H9 (cell line): ENCODE measurements at regions not wholly inside any gene's neighbourhood (a gene's known extent, or its start where the extent isn't known, plus 50 kb on each side); places are given as distances from the start of the nearest gene placed in this dataset.

Experiments
- DNase-seq: peaks from one replicate; pipeline ENCODE4 v3.0.0-alpha.2; 2017
- H2AFZ ChIP-seq: one replicate; pipeline ENCODE4 v1.6.1; 2013; ENCODE audit warnings: mild to moderate bottlenecking, low read length, control low read depth, moderate library complexity
- H2AK5ac ChIP-seq: 2 replicates; pipeline ENCODE4 v1.6.1; 2013; ENCODE audit warnings: low read length, control low read depth, mixed read lengths; ENCODE audit not compliant: insufficient read length
- H2BK120ac ChIP-seq: one replicate; pipeline ENCODE4 v1.6.1; 2013; ENCODE audit warnings: low read depth, mild to moderate bottlenecking, low read length, control low read depth, inconsistent platforms; ENCODE audit not compliant: poor library complexity, severe bottlenecking
- H2BK12ac ChIP-seq: 2 replicates; pipeline ENCODE4 v1.6.1; 2013; ENCODE audit warnings: low read length, control low read depth, mixed read lengths, low read depth; ENCODE audit not compliant: insufficient read length
- H2BK15ac ChIP-seq: 2 replicates; pipeline ENCODE4 v1.6.1; 2013; ENCODE audit warnings: low read depth, low read length, control low read depth
- H2BK20ac ChIP-seq: one replicate; pipeline ENCODE4 v1.6.1; 2013; ENCODE audit warnings: low read depth, mild to moderate bottlenecking, low read length, control low read depth, inconsistent platforms; ENCODE audit not compliant: poor library complexity, severe bottlenecking
- H2BK5ac ChIP-seq: 2 replicates; pipeline ENCODE4 v1.6.1; 2013; ENCODE audit warnings: low read length, control low read depth, mixed read lengths; ENCODE audit not compliant: insufficient read length
- H3K14ac ChIP-seq: 2 replicates; pipeline ENCODE4 v1.6.1; 2013; ENCODE audit warnings: low read length, control low read depth; ENCODE audit not compliant: insufficient read depth
- H3K18ac ChIP-seq: 2 replicates; pipeline ENCODE4 v1.6.1; 2013; ENCODE audit warnings: low read depth, mild to moderate bottlenecking, mixed read lengths, low read length, control low read depth; ENCODE audit not compliant: insufficient read length
- H3K23ac ChIP-seq: 2 replicates; pipeline ENCODE4 v1.6.1; 2013; ENCODE audit warnings: low read length, control low read depth, mixed read lengths, low read depth; ENCODE audit not compliant: insufficient read length
- H3K23me2 ChIP-seq: 2 replicates; pipeline ENCODE4 v1.6.1; 2013; ENCODE audit warnings: low read depth, mild to moderate bottlenecking, mixed read lengths, low read length, control low read depth; ENCODE audit not compliant: insufficient read length, poor library complexity, severe bottlenecking
- H3K27ac ChIP-seq: 2 replicates; pipeline ENCODE4 v1.5.1; 2013; ENCODE audit warnings: low read length, control low read depth, mixed read lengths, low read depth; ENCODE audit not compliant: insufficient read length
- H3K27me3 ChIP-seq: 2 replicates; pipeline ENCODE4 v1.6.1; 2013; ENCODE audit warnings: low read length, control low read depth, inconsistent platforms; ENCODE audit not compliant: insufficient read depth
- H3K4ac ChIP-seq: 2 replicates; pipeline ENCODE4 v1.6.1; 2013; ENCODE audit warnings: low read depth, mild to moderate bottlenecking, control low read depth, inconsistent platforms, low read length, moderate library complexity
- H3K4me1 ChIP-seq: 2 replicates; pipeline ENCODE4 v1.6.1; 2013; ENCODE audit warnings: low read length, control low read depth, inconsistent platforms; ENCODE audit not compliant: insufficient read depth
- H3K4me2 ChIP-seq: 2 replicates; pipeline ENCODE4 v1.6.1; 2013; ENCODE audit warnings: low read length, control low read depth, mixed read lengths; ENCODE audit not compliant: insufficient read length, insufficient read depth
- H3K56ac ChIP-seq: 2 replicates; pipeline ENCODE4 v1.6.1; 2013; ENCODE audit warnings: low read depth, mild to moderate bottlenecking, mixed read lengths, low read length, control low read depth; ENCODE audit not compliant: insufficient read length
- H3K79me1 ChIP-seq: 2 replicates; pipeline ENCODE4 v1.6.1; 2013; ENCODE audit warnings: low read depth, mild to moderate bottlenecking, moderate library complexity, low read length, control low read depth, inconsistent platforms; ENCODE audit not compliant: insufficient read depth, poor library complexity, severe bottlenecking
- H3K79me2 ChIP-seq: 2 replicates; pipeline ENCODE4 v1.6.1; 2013; ENCODE audit warnings: low read length, control low read depth, inconsistent platforms; ENCODE audit not compliant: insufficient read depth
- H3K9ac ChIP-seq: 2 replicates; pipeline ENCODE4 v1.6.1; 2013; ENCODE audit warnings: low read length, control low read depth, mixed read lengths; ENCODE audit not compliant: insufficient read length; ENCODE audit errors: extremely low read depth
- H3K9me3 ChIP-seq: one replicate; pipeline ENCODE4 v1.6.1; 2013; ENCODE audit warnings: low read depth, low read length, inconsistent platforms; ENCODE audit not compliant: control insufficient read depth
- H3T11ph ChIP-seq: one replicate; pipeline ENCODE4 v1.6.1; 2013; ENCODE audit warnings: mild to moderate bottlenecking, low read length, control low read depth, inconsistent platforms
- H4K20me1 ChIP-seq: one replicate; pipeline ENCODE4 v1.6.1; 2013; ENCODE audit not compliant: control insufficient read depth, insufficient read length, insufficient read depth
- H4K5ac ChIP-seq: 2 replicates; pipeline ENCODE4 v1.6.1; 2013; ENCODE audit warnings: low read depth, mild to moderate bottlenecking, mixed read lengths, low read length, control low read depth; ENCODE audit not compliant: insufficient read length
- H4K8ac ChIP-seq: replicated peaks from 2 replicates; pipeline ENCODE4 v1.6.1; 2013; ENCODE audit warnings: low read length, control low read depth, mixed read lengths, low read depth; ENCODE audit not compliant: insufficient read length
- H4K91ac ChIP-seq: 2 replicates; pipeline ENCODE4 v1.6.1; 2013; ENCODE audit warnings: low read depth, mild to moderate bottlenecking, moderate library complexity, mixed read lengths, low read length, control low read depth; ENCODE audit not compliant: insufficient read length
- H3K27ac Mint-ChIP-seq, 3 experiments: 2 replicates in 2 of 3; 3 replicates in 1 of 3; pipeline ENCODE4 v1.8.0; 2020 to 2021; ENCODE audit warnings: mixed read lengths in 3 of 3, mild to moderate bottlenecking in 1 of 3, moderate library complexity in 1 of 3
- H3K27me3 Mint-ChIP-seq: 2 replicates; pipeline ENCODE4 v1.8.0; 2021; ENCODE audit warnings: low read depth, mild to moderate bottlenecking, moderate library complexity, mixed read lengths
- H3K36me3 Mint-ChIP-seq, 3 experiments: 2 replicates in 2 of 3; 3 replicates in 1 of 3; pipeline ENCODE4 v1.8.0; 2020 to 2021; ENCODE audit warnings: low read depth in 3 of 3, mixed read lengths in 3 of 3; ENCODE audit not compliant: insufficient read depth in 1 of 3
- H3K4me1 Mint-ChIP-seq, 2 experiments: 2 replicates each; pipeline ENCODE4 v1.8.0; 2020; ENCODE audit warnings: mixed read lengths in 2 of 2
- H3K4me3 Mint-ChIP-seq, 2 experiments: 2 replicates in 1 of 2; 3 replicates in 1 of 2; pipeline ENCODE4 v1.8.0; 2020 to 2021; ENCODE audit warnings: mild to moderate bottlenecking in 2 of 2, mixed read lengths in 2 of 2, moderate library complexity in 1 of 2
- H3K9me3 Mint-ChIP-seq, 2 experiments: 2 replicates in 1 of 2; 3 replicates in 1 of 2; pipeline ENCODE4 v1.8.0; 2020; ENCODE audit warnings: mild to moderate bottlenecking in 2 of 2, mixed read lengths in 2 of 2, moderate library complexity in 1 of 2
- WGBS: extraction: QIAGEN DNeasy Blood & Tissue Kit; methylation state at CpG from one replicate; pipeline ENCODE4 v1.1.7; 2013; ENCODE audit warnings: missing lambda C conversion rate, low lambda C conversion rate, mixed read lengths; ENCODE audit not compliant: insufficient read length; ENCODE audit errors: extremely low coverage; 5-methylcytosine and 5-hydroxymethylcytosine counted together
- TF ChIP-seq, protein P1 (sequence below): fragments of 200-600 bp; sonication (generic); conservative IDR thresholded peaks from 3 replicates; pipeline ENCODE4 v1.8.0; 2021; ENCODE audit warnings: antibody characterized with exemption, mild to moderate bottlenecking

DNA sequence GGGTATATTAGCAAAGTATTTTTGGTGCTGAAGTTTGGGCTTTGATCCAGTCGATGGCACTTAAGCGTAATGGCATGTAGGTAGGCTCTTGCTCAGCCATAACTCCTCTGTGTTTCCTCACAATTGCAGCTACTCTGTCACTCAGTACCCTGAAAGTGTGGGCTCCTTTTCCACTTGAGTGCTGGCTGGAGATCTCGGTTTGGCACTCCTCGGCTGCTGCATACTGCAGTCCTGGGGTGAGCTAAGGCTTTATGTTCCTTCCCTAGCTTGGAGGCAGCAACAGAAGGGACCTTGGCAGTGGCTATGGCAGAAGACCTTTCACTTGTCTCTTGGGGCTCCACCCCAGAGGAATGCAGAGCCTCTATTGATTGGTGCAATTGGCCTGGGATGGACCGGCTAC lies 106.7 kb upstream of the GRXCR1 start:
- no peak overlapping the region for H3K9ac ChIP-seq
- no peaks in the 10 kb centered on the region for H3K79me1 ChIP-seq
- no peak overlapping the region for H2BK5ac ChIP-seq
- Mint-ChIP-seq H3K4me3 (no peak overlapping the region; a peak in 1 of 5 replicates), H3K4me1 (peaks cover 20 to 23% of the 10 kb centered on the region in 2 experiments), H3K36me3 (peaks cover 0 to 5% (median 0%) of the 10 kb centered on the region in 3 experiments; a peak in 3 of 7 replicates), H3K9me3 (peaks cover 0 to 4% of the 10 kb centered on the region in 2 experiments; a peak in 1 of 5 replicates), H3K27me3 (peaks cover 2% of the 10 kb centered on the region; the same call in 1 of the 2 replicates), H3K27ac (no peak overlapping the region; a peak in 1 of 7 replicates)
- H2BK20ac ChIP-seq, result no peak overlapping the region
- no peak overlapping the region for H2BK15ac ChIP-seq
- H3K27ac ChIP-seq, result no peak overlapping the region
- no peak overlapping the region for H2BK12ac ChIP-seq
- H3K9me3 ChIP-seq, result no peaks in the 10 kb centered on the region
- H3K14ac ChIP-seq, result no peak overlapping the region
- no peak overlapping the region for H3T11ph ChIP-seq
- no peak overlapping the region for H2AK5ac ChIP-seq
- H2AFZ ChIP-seq, result no peak overlapping the region
- H2BK120ac ChIP-seq, result no peak overlapping the region
- no peak overlapping the region for H3K18ac ChIP-seq
- no peaks in the 10 kb centered on the region for H3K23me2 ChIP-seq
- no peak overlapping the region for H4K8ac ChIP-seq
- no peak overlapping the region for H3K4ac ChIP-seq
- H4K5ac ChIP-seq, result no peak overlapping the region
- no peak overlapping the region for H4K91ac ChIP-seq
- H4K20me1 ChIP-seq, result no peaks in the 10 kb centered on the region
- no peak overlapping the region for H3K4me2 ChIP-seq
- H3K56ac ChIP-seq, result no peak overlapping the region
- H3K4me1 ChIP-seq, result peaks cover 4% of the 10 kb centered on the region; the same call in 1 of the 2 replicates
- no peaks in the 10 kb centered on the region for H3K27me3 ChIP-seq
- no peak for DNase-seq
- TF ChIP-seq, protein P1, sequence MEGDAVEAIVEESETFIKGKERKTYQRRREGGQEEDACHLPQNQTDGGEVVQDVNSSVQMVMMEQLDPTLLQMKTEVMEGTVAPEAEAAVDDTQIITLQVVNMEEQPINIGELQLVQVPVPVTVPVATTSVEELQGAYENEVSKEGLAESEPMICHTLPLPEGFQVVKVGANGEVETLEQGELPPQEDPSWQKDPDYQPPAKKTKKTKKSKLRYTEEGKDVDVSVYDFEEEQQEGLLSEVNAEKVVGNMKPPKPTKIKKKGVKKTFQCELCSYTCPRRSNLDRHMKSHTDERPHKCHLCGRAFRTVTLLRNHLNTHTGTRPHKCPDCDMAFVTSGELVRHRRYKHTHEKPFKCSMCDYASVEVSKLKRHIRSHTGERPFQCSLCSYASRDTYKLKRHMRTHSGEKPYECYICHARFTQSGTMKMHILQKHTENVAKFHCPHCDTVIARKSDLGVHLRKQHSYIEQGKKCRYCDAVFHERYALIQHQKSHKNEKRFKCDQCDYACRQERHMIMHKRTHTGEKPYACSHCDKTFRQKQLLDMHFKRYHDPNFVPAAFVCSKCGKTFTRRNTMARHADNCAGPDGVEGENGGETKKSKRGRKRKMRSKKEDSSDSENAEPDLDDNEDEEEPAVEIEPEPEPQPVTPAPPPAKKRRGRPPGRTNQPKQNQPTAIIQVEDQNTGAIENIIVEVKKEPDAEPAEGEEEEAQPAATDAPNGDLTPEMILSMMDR, result no peak
- H3K23ac ChIP-seq, result no peak overlapping the region
- H3K79me2 ChIP-seq, result no peaks in the 10 kb centered on the region
- WGBS, result no CpG with 5 or more reads among the region's 5 CpGs
